ENCODE measurements at regions not wholly inside any gene's neighbourhood (a gene's known extent, or its start where the extent isn't known, plus 50 kb on each side); places are given as distances from the start of the nearest gene placed in this dataset.

GRCh38 chr14:96931751-96932150 lies 134.6 kb downstream of the VRK1 start:
- no peak for DNase-seq

GRCh38 chr14:96934638-96935330 lies 137.6 kb downstream of the VRK1 start:
- DNase-seq, result no peak

- no peak for DNase-seq
Observed at GRCh38 chr14:96938946-96939345, 141.8 kb downstream of the VRK1 start.

- no peak for DNase-seq
Observed at GRCh38 chr14:96940009-96940408, 142.8 kb downstream of the VRK1 start.

- DNase-seq, result no peak
Observed at GRCh38 chr14:96944297-96944696, 147.1 kb downstream of the VRK1 start.

GRCh38 chr14:96945721-96946120 lies 148.5 kb downstream of the VRK1 start:
- DNase-seq, result no peak

GRCh38 chr14:96949594-96949993 lies 152.4 kb downstream of the VRK1 start:
- no peak for DNase-seq

- DNase-seq, result no peak
Observed at GRCh38 chr14:96951511-96951910, 154.3 kb downstream of the VRK1 start.

GRCh38 chr14:96953087-96953874 lies 156.1 kb downstream of the VRK1 start:
- no peak for DNase-seq

- DNase-seq, result no peak
Observed at GRCh38 chr14:96953875-96954185, 156.6 kb downstream of the VRK1 start.

GRCh38 chr14:96956464-96957239 lies 159.5 kb downstream of the VRK1 start:
- DNase-seq, result no peak

GRCh38 chr14:96958057-96958456 lies 160.9 kb downstream of the VRK1 start:
- no peak for DNase-seq

- no peak for DNase-seq
Observed at GRCh38 chr14:96959992-96960391, 162.8 kb downstream of the VRK1 start.

GRCh38 chr14:96960598-96961116 lies 163.5 kb downstream of the VRK1 start:
- DNase-seq, result no peak

- DNase-seq, result no peak
Observed at GRCh38 chr14:96961895-96962294, 164.7 kb downstream of the VRK1 start.

- DNase-seq, result no peak
Observed at GRCh38 chr14:96962337-96962736, 165.2 kb downstream of the VRK1 start.

GRCh38 chr14:96964726-96965415 lies 167.7 kb downstream of the VRK1 start:
- DNase-seq, result no peak

- DNase-seq, result no peak
Observed at GRCh38 chr14:96965885-96966595, 168.9 kb downstream of the VRK1 start.

GRCh38 chr14:96975116-96975515 lies 177.9 kb downstream of the VRK1 start:
- no peak for DNase-seq

GRCh38 chr14:96978525-96979272 lies 181.5 kb downstream of the VRK1 start:
- DNase-seq, result no peak

- DNase-seq, result no peak
Observed at GRCh38 chr14:96979611-96980074, 182.5 kb downstream of the VRK1 start.
